Cardiac muscle cell (in vitro differentiated cells and primary cell): ENCODE measurements at regions not wholly inside any gene's neighbourhood (a gene's known extent, or its start where the extent isn't known, plus 50 kb on each side); places are given as distances from the start of the nearest gene placed in this dataset.

Experiments used
- DNase-seq, 2 donors: peaks; one replicate each; pipeline versions ENCODE4 v3.0.0 to v3.0.0-alpha.2; 2010 to 2017; ENCODE audit warnings: low read depth in 1 of 2, low spot score in 1 of 2
- H3K27ac ChIP-seq: fragments of 200-600 bp; sonication (generic); 2 replicates; pipeline ENCODE4 v1.5.1; 2016
- H3K27me3 ChIP-seq: fragments of 200-600 bp; sonication (generic); 2 replicates; pipeline ENCODE4 v1.6.0; 2016; ENCODE audit warnings: control low read depth
- H3K36me3 ChIP-seq: fragments of 200-600 bp; sonication (generic); 2 replicates; pipeline ENCODE4 v1.5.1; 2016; ENCODE audit warnings: control low read depth
- H3K4me1 ChIP-seq: fragments of 200-600 bp; sonication (generic); 2 replicates; pipeline ENCODE4 v1.8.1; 2017; ENCODE audit warnings: low read depth, mild to moderate bottlenecking, mixed run types
- H3K4me3 ChIP-seq: fragments of 200-600 bp; sonication (generic); 2 replicates; pipeline ENCODE4 v1.5.1; 2016; ENCODE audit warnings: mild to moderate bottlenecking
- H3K9me3 ChIP-seq: fragments of 200-600 bp; sonication (generic); 2 replicates; pipeline ENCODE4 v1.5.1; 2017; ENCODE audit warnings: low read depth, mild to moderate bottlenecking, control low read depth
- CTCF ChIP-seq: IDR thresholded peaks from 2 replicates; pipeline ENCODE4 v1.5.1; 2012; ENCODE audit warnings: low read depth, mild to moderate bottlenecking, low read length

DNA sequence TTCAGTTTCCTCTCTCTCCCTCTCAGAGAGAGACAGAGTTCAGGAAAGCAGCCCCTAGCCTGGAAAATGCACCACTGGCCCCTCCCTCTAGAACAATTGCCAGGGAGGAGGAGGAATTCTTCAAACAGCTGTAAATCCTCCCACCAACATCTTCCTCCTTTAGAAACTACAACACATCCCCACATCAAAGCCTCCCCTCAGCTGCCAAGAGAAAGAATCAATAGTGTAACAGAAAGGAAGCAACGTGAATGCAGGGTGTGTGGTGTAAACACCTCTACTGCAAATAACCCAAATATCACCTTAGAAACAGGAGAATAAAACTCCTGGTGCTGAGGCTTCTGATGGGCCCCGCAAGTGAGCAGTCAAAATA is 249.9 kb upstream of the GATB start:
- no peak overlapping the region for H3K27ac ChIP-seq
- no peak for DNase-seq
- H3K9me3 ChIP-seq, result no peaks in the 10 kb centered on the region
- peaks cover 32% of the 10 kb centered on the region for H3K27me3 ChIP-seq
- no peak for TF ChIP-seq CTCF
- peaks cover 16% of the 10 kb centered on the region for H3K4me1 ChIP-seq
- H3K4me3 ChIP-seq, result no peak overlapping the region
- no peaks in the 10 kb centered on the region for H3K36me3 ChIP-seq

- H3K9me3 ChIP-seq, result no peaks in the 10 kb centered on the region
- H3K4me1 ChIP-seq, result peaks cover 16% of the 10 kb centered on the region
- no peak overlapping the region for H3K4me3 ChIP-seq
- H3K36me3 ChIP-seq, result no peaks in the 10 kb centered on the region
- no peak overlapping the region for H3K27ac ChIP-seq
- DNase-seq, result no peak
- H3K27me3 ChIP-seq, result peaks cover 32% of the 10 kb centered on the region
- no peak for TF ChIP-seq CTCF
These were observed 249.3 kb upstream of the GATB start for GRCh38 chr4:152009983-152010709.

GRCh38 chr4:152009031-152009670 is 248.3 kb upstream of the GATB start:
- Histone ChIP-seq H3K27me3 (peaks cover 33% of the 10 kb centered on the region), H3K4me1 (peaks cover 16% of the 10 kb centered on the region), H3K36me3 (no peaks in the 10 kb centered on the region), H3K27ac (no peak overlapping the region), H3K4me3 (no peak overlapping the region), H3K9me3 (no peaks in the 10 kb centered on the region)
- TF ChIP-seq CTCF, result no peak
- no peak for DNase-seq

DNA sequence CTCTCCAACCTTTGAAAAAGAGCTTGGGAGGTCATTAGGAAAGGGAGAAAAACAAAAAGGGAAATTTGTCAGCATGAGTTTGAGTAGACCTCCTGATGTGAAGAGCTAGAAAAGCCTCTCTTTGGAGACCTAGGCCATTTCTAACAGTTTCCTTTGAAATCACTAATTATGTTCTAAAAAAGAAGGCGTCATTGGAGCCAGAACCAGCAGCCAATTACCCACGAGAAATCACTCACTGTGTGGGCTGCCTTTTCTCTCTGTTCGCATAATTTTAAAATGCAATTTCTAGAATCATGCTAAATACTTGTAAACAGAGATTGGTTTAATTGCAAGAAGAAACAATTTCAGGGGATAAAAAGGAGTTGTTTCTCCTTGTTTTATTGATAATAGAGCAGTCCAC is 246.3 kb upstream of the GATB start:
- Histone ChIP-seq H3K27ac (no peak overlapping the region), H3K4me3 (no peak overlapping the region), H3K9me3 (no peaks in the 10 kb centered on the region), H3K36me3 (no peaks in the 10 kb centered on the region), H3K27me3 (peaks cover 46% of the 10 kb centered on the region), H3K4me1 (peaks cover 16% of the 10 kb centered on the region)
- DNase-seq, result no peak
- TF ChIP-seq CTCF, result no peak

- Histone ChIP-seq H3K27me3 (peaks cover 43% of the 10 kb centered on the region), H3K4me3 (no peak overlapping the region), H3K9me3 (no peaks in the 10 kb centered on the region), H3K4me1 (peaks cover 7% of the 10 kb centered on the region), H3K36me3 (no peaks in the 10 kb centered on the region), H3K27ac (no peak overlapping the region)
- TF ChIP-seq CTCF, result no peak
- DNase-seq, result no peak
These were observed 244.0 kb upstream of the GATB start for GRCh38 chr4:152004801-152005200.
